CD4-positive, CD25-positive, alpha-beta regulatory T cell (primary cell): ENCODE measurements at regions not wholly inside any gene's neighbourhood (a gene's known extent, or its start where the extent isn't known, plus 50 kb on each side); places are given as distances from the start of the nearest gene placed in this dataset.
A peak's percentile ranks its signal among the peaks of the same experiment; 100 is the strongest.

Source experiments
- ATAC-seq, 2 donors: fragments of 150-1000 bp; cut with Tn5 transposase; one replicate each; pipeline ENCODE4 v1.10.0; 2021; ENCODE audit warnings: low read depth in 2 of 2, moderate number of reproducible peaks in 2 of 2, moderate library complexity in 1 of 2
- DNase-seq, 3 donors: peaks; one replicate each; pipeline versions ENCODE4 v3.0.0 to v3.0.0-alpha.2; 2012 to 2022; ENCODE audit warnings: mixed read lengths in 1 of 3
- H3K27ac ChIP-seq: one replicate; pipeline ENCODE4 v1.7.0; 2013; ENCODE audit warnings: mild to moderate bottlenecking, low read length; ENCODE audit not compliant: insufficient read depth, poor library complexity, severe bottlenecking
- H3K27me3 ChIP-seq: one replicate; pipeline ENCODE4 v1.7.0; 2013; ENCODE audit warnings: low read length; ENCODE audit not compliant: control insufficient read depth, insufficient read depth
- H3K36me3 ChIP-seq: one replicate; pipeline ENCODE4 v1.7.0; 2013; ENCODE audit warnings: mild to moderate bottlenecking, low read length, moderate library complexity; ENCODE audit not compliant: control insufficient read depth, insufficient read depth
- H3K4me1 ChIP-seq: 2 replicates; pipeline ENCODE4 v1.7.0; 2013; ENCODE audit warnings: mild to moderate bottlenecking, low read length; ENCODE audit not compliant: insufficient read depth, control insufficient read depth, poor library complexity, severe bottlenecking
- H3K4me3 ChIP-seq: one replicate; pipeline ENCODE4 v1.7.0; 2013; ENCODE audit warnings: low read depth, mild to moderate bottlenecking, low read length, moderate library complexity
- H3K9me3 ChIP-seq, 2 experiments: 1 replicate in 1 of 2; 2 replicates in 1 of 2; pipeline ENCODE4 v1.7.0; 2013; ENCODE audit warnings: low read length in 2 of 2, mild to moderate bottlenecking in 1 of 2, moderate library complexity in 1 of 2; ENCODE audit not compliant: control insufficient read depth in 2 of 2
- H3K27ac Mint-ChIP-seq, 3 donors: one replicate each; pipeline ENCODE4 v1.8.0; 2020 to 2022; ENCODE audit warnings: mild to moderate bottlenecking in 3 of 3, mixed read lengths in 3 of 3, moderate library complexity in 2 of 3
- H3K27me3 Mint-ChIP-seq: one replicate; pipeline ENCODE4 v1.8.0; 2022; ENCODE audit warnings: mild to moderate bottlenecking, mixed read lengths
- H3K36me3 Mint-ChIP-seq: one replicate; pipeline ENCODE4 v1.8.0; 2020; ENCODE audit warnings: mixed read lengths
- H3K4me1 Mint-ChIP-seq, 4 donors: one replicate each; pipeline ENCODE4 v1.8.0; 2020 to 2022; ENCODE audit warnings: mixed read lengths in 4 of 4, mild to moderate bottlenecking in 1 of 4
- H3K4me3 Mint-ChIP-seq, 4 donors: one replicate each; pipeline ENCODE4 v1.8.0; 2020 to 2022; ENCODE audit warnings: mild to moderate bottlenecking in 4 of 4, mixed read lengths in 4 of 4, moderate library complexity in 3 of 4
- H3K9me3 Mint-ChIP-seq, 7 donors: one replicate each; pipeline ENCODE4 v1.8.0; 2020 to 2022; ENCODE audit warnings: mixed read lengths in 7 of 7, mild to moderate bottlenecking in 3 of 7, moderate library complexity in 2 of 7

DNA sequence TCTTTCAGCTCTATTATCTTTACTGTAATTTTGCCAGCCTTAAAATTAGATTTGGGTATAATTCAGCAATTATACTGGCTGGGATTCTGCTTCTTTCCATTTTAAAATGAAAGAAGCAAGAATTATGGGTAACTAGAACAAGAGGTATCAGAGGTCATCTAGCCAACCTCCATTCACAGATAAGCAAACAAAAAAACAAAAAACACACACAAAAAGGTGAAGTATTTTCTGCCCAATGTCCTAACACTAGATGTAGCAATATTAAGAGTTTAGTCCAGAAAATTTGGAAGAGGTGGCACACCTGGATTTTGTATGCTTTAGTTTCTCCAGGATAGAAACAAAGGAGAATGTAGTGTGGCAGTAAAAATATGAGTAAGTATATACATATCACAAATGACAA lies 68.1 kb upstream of the ANXA1 start:
- H3K4me1 ChIP-seq: no peaks in the 10 kb centered on the region
- no peaks in the 10 kb centered on the region for H3K9me3 ChIP-seq
- no peak for DNase-seq
- H3K27ac ChIP-seq: no peak overlapping the region
- H3K27me3 Mint-ChIP-seq: peaks cover 14% of the 10 kb centered on the region
- H3K9me3 Mint-ChIP-seq: no peaks in the 10 kb centered on the region
- H3K27ac Mint-ChIP-seq: no peak overlapping the region
- no peaks in the 10 kb centered on the region for H3K4me1 Mint-ChIP-seq
- H3K27me3 ChIP-seq: peaks cover 1% of the 10 kb centered on the region
- ATAC-seq: no peak
- no peak overlapping the region for H3K4me3 ChIP-seq
- no peak overlapping the region for H3K4me3 Mint-ChIP-seq
- H3K36me3 Mint-ChIP-seq: no peaks in the 10 kb centered on the region
- no peaks in the 10 kb centered on the region for H3K36me3 ChIP-seq

DNA sequence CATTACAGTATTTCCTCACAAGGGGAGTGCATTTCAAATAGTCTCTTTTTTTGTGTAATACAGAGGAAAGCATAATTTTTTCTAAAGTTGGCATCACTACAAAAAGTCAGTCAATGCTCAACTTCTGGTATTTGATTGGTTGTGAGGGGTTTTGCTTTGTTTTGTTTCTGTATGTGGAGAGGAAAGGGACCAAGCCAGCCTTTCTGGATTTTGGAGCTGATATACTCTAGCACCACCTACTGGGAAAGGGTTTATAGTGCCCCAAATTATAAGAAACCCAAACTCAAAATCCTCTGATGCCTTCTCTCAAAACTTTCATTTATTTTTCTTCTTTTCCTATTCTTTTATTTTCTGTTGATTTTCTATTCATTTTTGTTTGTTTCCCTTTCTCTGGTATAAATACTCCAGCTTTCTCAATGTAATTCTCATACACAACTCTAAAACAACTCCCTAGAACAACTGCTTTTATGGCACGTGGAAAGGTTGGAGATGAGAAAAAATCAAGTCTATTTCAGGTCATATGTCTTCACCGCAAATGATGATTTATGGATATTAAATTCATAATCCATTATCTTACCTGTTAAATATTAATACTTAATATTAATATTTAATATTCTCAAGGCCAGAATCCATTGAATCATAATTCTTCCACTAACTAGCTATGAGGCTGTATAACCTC lies 69.5 kb upstream of the ANXA1 start:
- Histone ChIP-seq H3K27me3 (peaks cover 1% of the 10 kb centered on the region), H3K4me3 (no peak overlapping the region), H3K4me1 (no peaks in the 10 kb centered on the region), H3K27ac (no peak overlapping the region), H3K9me3 (no peaks in the 10 kb centered on the region), H3K36me3 (no peaks in the 10 kb centered on the region)
- Mint-ChIP-seq H3K27ac (no peak overlapping the region), H3K27me3 (peaks cover 20% of the 10 kb centered on the region), H3K36me3 (no peaks in the 10 kb centered on the region), H3K9me3 (no peaks in the 10 kb centered on the region), H3K4me3 (no peak overlapping the region), H3K4me1 (no peaks in the 10 kb centered on the region)
- peak in 2 of 3 donors; percentile 4 to 36 for DNase-seq
- ATAC-seq: no peak

DNA sequence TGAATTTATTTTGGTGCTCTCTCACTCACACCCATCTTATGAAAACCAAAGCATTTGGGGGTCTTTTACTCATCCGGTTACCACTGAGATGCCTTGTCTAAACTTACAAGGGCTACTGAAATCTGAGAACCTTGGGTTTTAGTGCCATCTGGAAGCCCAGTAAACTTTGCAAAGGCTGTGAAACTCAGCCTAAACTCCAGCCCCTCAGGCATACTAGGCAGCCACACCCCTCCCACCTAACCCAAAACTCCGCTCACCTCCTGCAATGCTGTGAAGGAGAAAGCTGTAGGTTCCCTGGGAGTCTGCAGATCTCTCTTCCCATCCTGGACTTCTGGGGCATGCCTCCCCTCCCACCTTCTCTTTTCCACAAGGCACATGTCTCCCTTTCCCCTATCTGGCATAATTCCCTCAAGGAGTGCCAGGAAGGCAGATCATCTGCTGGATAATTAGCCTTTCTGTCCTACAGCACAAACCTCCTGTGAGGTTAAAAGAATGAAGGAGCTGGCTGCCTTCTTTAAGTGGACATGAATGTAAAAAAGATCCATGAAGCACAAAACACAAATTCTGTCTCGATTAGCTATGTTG lies 71.5 kb upstream of the ANXA1 start:
- Histone ChIP-seq H3K4me3 (no peak overlapping the region), H3K9me3 (no peaks in the 10 kb centered on the region), H3K27me3 (no peaks in the 10 kb centered on the region), H3K36me3 (no peaks in the 10 kb centered on the region), H3K4me1 (no peaks in the 10 kb centered on the region), H3K27ac (no peak overlapping the region)
- Mint-ChIP-seq H3K4me1 (no peaks in the 10 kb centered on the region), H3K4me3 (no peak overlapping the region), H3K27me3 (peaks cover 16% of the 10 kb centered on the region), H3K9me3 (no peaks in the 10 kb centered on the region), H3K36me3 (no peaks in the 10 kb centered on the region), H3K27ac (no peak overlapping the region)
- ATAC-seq (peak in 1 of 2 donors; percentile 16), DNase-seq (no peak)

DNA sequence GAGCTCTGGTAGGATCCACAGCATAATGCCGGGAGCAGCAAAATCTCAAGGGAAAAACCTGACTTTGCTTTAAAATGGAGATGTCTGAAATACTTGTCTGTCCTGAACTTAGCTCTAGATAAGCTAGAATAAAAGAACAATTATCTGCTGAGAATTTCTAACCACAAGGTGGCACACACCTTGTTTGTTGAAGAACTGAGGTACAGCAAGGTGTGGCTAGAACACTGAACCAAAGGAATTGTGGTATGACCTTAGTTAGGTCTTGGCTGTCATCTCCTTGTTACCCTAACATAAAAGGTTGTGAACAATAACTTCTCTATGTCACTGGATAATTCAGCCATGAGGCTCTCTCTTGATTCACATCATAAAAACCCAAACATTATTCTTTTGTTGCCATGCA lies 72.3 kb upstream of the ANXA1 start:
- no peaks in the 10 kb centered on the region for H3K9me3 Mint-ChIP-seq

DNA sequence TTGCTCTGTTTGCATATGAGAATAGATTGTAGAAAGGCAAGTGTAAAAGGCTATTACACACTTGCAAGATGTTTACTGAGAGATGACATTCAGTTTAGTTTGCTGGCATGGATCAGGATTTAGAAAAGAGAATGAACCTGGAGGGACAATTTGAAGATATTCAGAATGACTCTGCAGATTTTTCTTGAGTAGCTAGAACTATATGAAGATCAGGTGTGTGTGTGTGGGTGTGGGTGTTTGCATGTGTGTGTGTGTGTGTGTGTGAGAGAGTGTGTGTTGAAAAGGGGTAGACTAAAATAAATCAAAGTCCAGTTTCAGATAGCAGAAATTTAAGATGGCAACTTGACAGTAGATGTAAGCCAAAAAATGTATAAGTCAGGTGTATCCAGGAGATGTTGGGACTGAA lies 74.0 kb upstream of the ANXA1 start:
- Histone ChIP-seq H3K36me3 (no peaks in the 10 kb centered on the region), H3K27me3 (no peaks in the 10 kb centered on the region), H3K9me3 (no peaks in the 10 kb centered on the region), H3K4me1 (no peaks in the 10 kb centered on the region), H3K27ac (no peak overlapping the region), H3K4me3 (no peak overlapping the region)
- no peak overlapping the region for H3K4me3 Mint-ChIP-seq
- H3K27ac Mint-ChIP-seq: no peak overlapping the region
- peaks cover 11% of the 10 kb centered on the region for H3K27me3 Mint-ChIP-seq
- H3K36me3 Mint-ChIP-seq: no peaks in the 10 kb centered on the region
- H3K9me3 Mint-ChIP-seq: no peaks in the 10 kb centered on the region
- DNase-seq (no peak), ATAC-seq (no peak)
- H3K4me1 Mint-ChIP-seq: no peaks in the 10 kb centered on the region

More for the DNA sequence above, 72.3 kb upstream of the ANXA1 start:
- Mint-ChIP-seq H3K27me3 (peaks cover 14% of the 10 kb centered on the region), H3K27ac (no peak overlapping the region), H3K4me1 (no peaks in the 10 kb centered on the region), H3K4me3 (no peak overlapping the region), H3K36me3 (no peaks in the 10 kb centered on the region)
- ATAC-seq (no peak), DNase-seq (peak in 2 of 3 donors; percentile 1 to 7)
- no peak overlapping the region for H3K27ac ChIP-seq
- H3K36me3 ChIP-seq: no peaks in the 10 kb centered on the region
- no peaks in the 10 kb centered on the region for H3K9me3 ChIP-seq
- no peak overlapping the region for H3K4me3 ChIP-seq
- no peaks in the 10 kb centered on the region for H3K27me3 ChIP-seq
- no peaks in the 10 kb centered on the region for H3K4me1 ChIP-seq

DNA sequence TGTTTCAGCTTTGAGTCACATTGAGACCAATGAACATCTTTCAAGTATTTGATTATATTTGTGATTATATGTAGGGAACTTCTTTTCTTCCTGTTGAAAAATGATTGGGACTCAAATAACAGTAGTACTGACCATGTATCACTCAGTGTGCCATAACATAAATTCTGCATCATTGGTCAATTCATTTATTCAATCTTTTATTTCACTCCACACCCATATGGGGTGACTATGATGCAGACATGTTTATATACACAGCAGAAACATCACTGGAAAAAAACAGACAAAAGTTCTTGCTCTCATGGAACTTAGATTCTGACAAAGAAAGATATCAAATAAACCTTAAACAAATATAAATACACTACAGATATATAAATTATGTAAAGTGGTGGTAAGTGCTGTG lies 74.7 kb upstream of the ANXA1 start:
- Mint-ChIP-seq H3K27ac (no peak overlapping the region), H3K9me3 (peaks cover 0 to 2% (median 0%) of the 10 kb centered on the region in 7 donors), H3K36me3 (no peaks in the 10 kb centered on the region), H3K4me1 (no peaks in the 10 kb centered on the region), H3K4me3 (no peak overlapping the region), H3K27me3 (peaks cover 9% of the 10 kb centered on the region)
- Histone ChIP-seq H3K27ac (no peak overlapping the region), H3K4me1 (no peaks in the 10 kb centered on the region), H3K9me3 (no peaks in the 10 kb centered on the region), H3K27me3 (no peaks in the 10 kb centered on the region), H3K4me3 (no peak overlapping the region), H3K36me3 (no peaks in the 10 kb centered on the region)
- DNase-seq: no peak
- ATAC-seq: no peak

DNA sequence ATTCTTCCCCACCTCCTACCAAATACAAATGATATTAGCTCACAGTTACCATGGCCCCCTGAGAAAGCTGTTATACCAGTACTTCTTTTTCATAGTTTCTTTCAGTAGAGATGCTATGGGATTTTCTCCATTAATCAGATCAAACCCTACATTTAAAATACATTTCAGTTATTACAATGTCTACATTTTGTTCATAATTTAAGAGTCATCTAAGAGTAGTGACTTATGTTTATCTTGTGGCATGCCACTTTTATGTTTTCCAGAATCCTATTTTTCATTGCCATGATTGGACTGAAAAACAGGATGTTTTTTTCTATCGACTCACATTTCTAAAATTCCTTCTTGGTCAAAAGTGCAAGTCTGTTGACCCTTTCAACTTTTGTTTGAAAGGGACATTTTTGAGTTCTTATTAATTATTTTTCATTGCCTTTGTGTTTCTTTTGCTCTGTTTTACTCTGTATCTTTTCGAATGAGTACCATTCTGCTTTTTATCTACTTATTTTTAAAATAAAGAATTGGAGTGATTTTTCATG lies 77.4 kb upstream of the ANXA1 start:
- Histone ChIP-seq H3K36me3 (no peaks in the 10 kb centered on the region), H3K27ac (no peak overlapping the region), H3K9me3 (no peaks in the 10 kb centered on the region), H3K4me1 (no peaks in the 10 kb centered on the region), H3K27me3 (no peaks in the 10 kb centered on the region), H3K4me3 (no peak overlapping the region)
- no peak overlapping the region for H3K4me3 Mint-ChIP-seq
- DNase-seq (no peak), ATAC-seq (no peak)
- no peaks in the 10 kb centered on the region for H3K4me1 Mint-ChIP-seq
- H3K27ac Mint-ChIP-seq: no peak overlapping the region
- H3K9me3 Mint-ChIP-seq: peaks cover 0 to 2% (median 0%) of the 10 kb centered on the region in 7 donors
- H3K27me3 Mint-ChIP-seq: peaks cover 6% of the 10 kb centered on the region
- H3K36me3 Mint-ChIP-seq: no peaks in the 10 kb centered on the region
